HG03060 (cell line): ENCODE measurements at regions not wholly inside any gene's neighbourhood (a gene's known extent, or its start where the extent isn't known, plus 50 kb on each side); places are given as distances from the start of the nearest gene placed in this dataset.
"Not testable (repeated sequence)": the region's sequence is repeated elsewhere in the genome, so short reads cannot be mapped to it uniquely, and the experiment has no call there.

Source experiments
- ATAC-seq: cut with Tn5 transposase; IDR thresholded peaks from one replicate; pipeline ENCODE4 v1.9.1; 2021; ENCODE audit warnings: low read depth, moderate number of reproducible peaks; ENCODE audit not compliant: unreplicated experiment

DNA sequence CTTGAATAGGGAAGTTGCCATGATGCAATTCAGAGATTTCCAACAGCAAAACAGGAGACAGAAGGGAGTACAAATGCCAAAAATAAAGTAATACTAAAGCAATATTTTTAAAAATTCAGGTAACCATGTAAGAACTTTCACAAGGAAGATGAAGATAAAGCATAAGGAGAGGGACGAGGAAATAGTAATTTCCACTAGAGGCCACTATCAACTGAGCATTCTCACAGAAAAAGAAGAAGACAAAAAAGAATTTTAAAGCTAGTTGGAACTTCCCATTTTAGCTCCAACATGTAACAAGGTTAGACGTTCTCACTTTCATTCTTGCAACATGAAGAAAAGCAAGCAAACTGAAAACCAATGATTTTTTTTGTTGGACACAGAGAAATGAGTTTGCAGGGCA lies 779.9 kb upstream of the CDH6 start:
- no peak for ATAC-seq

DNA sequence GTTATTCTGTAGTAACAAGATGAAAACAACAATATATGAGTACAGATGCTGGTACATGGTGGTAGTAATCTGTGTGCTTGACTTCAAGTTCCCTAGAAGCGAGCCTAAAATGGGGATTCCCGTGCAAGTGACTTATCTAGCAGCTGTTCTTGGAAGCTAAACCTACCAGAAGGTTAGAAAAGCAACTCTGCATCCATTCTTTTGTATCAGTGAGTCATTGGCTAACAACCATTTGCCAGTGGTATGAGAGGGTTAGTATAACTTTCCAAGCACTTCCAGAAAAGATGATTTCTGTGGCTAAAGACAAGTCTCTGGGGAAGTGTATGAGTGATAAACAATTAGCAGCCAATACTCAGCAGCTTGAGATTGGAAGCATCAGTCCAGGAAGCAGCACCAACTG lies 787.7 kb upstream of the CDH6 start:
- ATAC-seq: no peak

DNA sequence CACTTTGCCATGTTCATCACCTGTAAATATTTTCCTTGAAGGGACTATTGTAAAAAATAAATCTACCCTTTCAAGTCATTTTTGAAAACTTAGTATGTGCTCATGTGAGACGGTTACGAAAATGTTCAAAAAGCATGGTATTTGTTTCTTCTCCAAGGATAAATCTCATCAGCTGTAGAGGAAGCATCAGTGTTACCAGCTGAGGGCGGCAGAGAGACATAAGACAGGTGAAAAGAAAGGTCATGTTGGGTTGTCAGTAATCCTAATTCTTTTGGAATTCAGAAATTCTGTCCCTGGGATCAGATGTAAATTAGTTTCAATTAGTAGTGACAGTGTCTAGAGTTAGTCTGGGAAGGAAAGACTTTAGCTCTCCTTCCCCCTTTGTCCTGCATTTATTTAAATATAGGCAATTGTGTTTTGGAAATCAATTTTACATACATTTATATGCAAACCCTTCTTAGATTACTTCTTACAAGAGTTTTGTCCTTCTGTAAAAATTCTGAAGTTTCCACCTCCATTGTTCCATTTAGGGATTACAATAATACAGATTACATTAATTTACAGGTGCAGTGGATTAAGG lies 791.9 kb upstream of the CDH6 start:
- ATAC-seq: no peak

DNA sequence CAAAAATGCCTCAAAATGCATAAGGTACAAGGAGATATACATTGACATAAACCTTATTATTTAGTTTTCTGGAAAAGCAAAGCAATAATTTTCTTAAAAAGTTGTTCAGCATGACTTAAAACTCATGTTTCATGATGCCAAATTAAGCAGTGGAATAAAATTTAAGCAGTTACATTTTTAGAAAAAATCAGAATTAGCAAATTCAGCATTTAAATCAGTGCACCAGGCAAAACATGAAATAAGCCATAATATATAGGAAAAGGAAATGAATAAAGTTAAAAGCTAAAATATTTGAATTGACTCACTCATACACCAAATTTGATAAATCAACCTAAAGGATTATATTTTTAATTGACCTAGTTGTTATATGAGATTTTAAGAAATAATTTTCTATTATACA lies 795.1 kb upstream of the CDH6 start:
- no peak for ATAC-seq

DNA sequence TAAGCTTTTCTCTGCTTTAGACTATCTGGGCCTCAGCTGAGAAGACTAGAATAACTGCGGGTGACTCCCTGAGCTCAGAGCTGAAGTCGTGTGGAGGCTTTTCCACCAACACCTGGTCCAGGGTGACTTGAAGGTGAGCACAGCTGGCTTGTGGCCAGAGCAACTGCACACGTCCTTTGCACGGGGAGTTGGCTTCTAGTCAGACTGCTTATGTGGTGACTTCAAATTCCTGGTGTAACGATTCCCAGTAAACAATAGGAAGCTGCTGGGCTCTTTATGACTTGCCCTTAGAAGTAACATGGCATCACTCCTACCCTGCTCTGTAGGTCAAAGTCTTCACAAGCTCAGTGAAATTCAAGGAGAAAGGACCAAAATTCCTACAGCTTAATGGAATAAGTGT lies 800.6 kb upstream of the CDH6 start:
- ATAC-seq: no peak

DNA sequence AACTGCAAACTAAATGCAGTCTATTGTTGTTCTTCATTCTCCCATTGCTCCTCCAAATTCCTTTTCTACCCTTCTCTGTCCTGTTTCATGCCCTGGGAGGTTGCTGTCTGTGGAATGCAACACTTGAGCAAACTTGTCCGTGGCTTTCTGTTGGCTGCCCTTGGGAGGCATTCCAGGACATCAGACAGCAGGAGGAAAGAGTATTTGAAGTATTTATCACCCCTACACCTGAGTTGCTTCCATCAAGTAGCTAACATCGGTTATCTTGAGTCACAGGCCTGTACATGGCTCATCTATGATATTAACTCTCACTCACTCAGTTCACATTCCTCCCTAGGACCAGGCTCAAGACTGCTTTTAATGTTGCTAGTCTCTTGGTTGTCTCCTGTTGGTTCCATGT lies 803.4 kb upstream of the CDH6 start:
- ATAC-seq: no peak

DNA sequence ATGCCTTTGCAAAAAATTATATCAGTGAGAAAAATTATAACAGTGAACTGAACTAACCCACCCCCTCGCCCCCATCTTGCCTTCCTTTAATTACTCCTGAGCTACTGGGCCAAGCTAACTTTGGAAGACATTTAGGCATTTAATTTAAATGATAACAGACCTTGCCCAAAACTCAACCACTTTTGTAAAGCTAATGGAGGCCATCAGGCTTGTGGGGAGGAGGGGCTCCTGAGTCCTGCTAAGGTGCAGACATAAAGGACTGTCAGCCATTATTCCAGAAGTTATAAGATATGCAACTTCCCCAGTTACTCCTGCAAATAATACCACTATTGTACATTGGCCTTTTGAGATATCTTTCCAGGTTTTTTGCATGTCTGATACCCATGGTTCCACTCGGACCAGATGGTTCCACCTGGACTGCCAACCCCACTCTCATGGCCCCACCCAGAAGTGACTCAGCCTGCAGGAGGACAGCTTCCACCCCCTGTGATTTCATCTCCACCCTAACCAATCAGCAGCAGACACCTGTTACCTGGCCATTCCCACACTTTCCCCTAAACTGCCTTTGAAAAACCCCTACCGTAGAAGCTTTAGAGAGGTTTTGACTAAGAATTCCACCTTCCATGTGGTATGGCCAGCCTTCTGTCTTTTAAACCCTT lies 805.4 kb upstream of the CDH6 start:
- no peak for ATAC-seq

DNA sequence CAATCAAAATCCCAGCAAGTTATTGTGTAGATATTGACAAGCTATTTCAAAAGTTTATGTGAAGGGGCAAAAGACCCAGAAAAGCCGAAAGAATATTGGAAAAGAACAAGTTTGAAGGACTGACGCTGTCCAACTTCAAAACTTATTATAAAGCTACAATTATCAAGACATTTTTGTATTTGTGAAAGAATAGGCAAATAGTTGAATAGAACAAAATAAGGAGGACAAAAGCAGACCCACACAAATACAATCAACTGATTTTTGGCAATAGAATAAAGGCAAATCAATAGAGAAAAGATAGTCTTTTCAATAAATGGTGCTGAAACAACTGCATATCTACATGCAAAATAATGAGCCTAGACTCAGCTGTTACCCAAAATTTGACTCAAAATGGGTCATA lies 807.7 kb upstream of the CDH6 start:
- no peak for ATAC-seq

DNA sequence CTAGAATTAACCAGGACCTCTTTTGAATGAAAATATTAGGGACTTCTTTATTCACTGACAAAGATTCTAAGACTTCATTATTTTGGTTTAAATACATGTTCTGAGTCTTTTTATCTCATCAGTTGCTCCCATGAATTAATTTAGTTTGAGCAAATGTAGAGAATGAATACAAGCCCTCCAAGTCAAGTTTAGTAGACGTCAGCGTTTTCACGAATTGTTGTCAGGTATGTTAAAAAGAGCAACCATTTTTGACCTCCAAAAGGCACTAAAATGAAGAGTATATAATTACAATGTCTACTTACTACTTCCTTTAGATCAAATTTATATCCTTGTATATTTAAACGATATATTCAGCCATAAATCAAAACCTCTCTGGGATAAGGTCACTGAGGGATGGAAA lies 809.3 kb upstream of the CDH6 start:
- ATAC-seq: no peak

DNA sequence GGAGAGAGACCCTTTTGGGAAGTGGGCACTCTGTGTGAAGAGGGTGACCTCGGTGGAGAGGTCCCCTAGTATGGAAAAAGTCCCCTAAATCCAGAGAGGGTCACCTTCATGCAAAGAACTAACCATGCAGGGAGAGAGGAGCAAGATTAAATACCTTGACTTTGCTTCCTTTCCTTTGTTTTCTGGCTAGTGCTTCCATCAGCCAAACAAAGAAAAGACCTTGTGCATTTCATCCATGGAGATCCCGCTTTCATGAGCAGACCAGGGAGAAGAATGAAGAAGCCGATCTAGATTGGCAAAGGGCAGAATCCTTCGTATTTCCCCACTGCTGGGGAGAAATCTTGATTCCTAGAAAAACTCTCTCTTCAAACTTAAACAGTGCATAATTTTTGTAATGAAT lies 813.3 kb upstream of the CDH6 start:
- ATAC-seq: no peak

DNA sequence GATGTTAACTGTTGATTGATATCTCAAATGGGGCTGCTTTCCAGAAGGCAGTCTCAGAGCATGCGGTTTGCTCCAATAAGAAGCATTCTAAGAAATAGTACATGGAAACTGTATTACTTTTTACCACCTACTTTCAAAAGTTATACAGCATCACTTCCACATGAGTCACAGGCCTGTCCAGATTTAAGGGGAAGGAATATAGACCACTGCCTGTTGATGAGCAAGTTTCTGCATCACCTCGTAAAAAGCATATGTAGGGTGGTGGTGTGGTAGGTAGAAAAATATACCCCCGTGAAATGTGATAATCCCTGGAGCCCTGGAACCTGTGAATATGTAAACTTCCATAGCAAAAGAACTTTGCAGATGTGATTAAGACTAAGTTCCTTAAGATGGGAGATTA lies 816.6 kb upstream of the CDH6 start:
- ATAC-seq: no peak

DNA sequence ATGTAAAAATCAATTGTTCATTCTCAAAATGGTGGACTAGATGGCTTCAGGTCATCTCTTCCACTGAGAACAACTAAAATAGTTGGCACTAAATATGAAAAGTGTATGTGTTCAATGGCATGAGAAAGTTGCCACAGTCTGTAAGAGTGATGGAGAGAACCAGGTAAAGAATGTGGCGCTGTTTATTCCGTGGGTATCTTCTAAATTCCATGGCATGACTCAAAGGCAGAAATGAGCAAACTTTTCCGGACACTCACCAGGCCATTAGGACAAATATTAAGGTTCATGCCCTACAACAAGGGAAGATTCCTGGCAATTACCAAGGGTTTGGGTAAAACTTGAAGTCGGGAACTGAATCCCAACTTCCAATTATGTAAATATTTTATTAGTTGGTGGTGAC lies 825.4 kb upstream of the CDH6 start:
- ATAC-seq: no peak

DNA sequence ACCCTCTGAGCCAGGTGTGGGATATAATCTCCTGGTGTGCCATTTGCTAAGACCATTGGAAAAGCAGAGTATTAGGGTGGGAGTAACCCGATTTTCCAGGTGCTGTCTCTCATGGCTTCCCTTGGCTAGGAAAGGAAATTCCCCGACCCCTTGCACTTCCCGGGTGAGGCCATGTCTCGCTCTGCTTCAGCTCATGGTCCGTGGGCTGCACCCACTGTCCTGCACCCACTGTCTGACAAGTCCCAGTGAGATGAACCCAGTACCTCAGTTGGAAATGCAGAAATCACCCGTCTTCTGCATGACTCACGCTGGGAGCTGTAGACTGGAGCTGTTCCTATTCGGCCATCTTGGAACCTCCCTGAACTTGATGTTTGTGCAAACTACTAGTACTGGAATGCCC lies 828.5 kb upstream of the CDH6 start:
- not testable (repeated sequence) for ATAC-seq

DNA sequence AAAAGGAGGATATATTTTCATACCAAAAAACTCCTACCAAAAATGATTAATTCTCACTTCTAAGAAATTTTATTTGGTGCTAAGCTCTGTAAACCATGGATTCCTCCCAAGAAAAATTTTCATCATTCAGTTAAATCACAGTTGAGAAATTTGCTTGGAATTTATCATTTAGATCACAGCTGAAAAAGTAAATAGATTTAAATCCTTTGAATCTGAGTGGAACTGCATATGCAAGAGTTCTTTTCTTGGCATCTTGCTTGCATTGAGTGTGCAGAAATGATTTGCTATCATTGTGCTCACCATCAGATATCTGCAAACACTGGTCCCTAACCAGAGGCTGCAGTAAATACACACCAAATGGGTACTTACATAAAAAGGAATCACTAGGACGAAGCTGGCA lies 836.1 kb upstream of the CDH6 start:
- ATAC-seq: no peak

DNA sequence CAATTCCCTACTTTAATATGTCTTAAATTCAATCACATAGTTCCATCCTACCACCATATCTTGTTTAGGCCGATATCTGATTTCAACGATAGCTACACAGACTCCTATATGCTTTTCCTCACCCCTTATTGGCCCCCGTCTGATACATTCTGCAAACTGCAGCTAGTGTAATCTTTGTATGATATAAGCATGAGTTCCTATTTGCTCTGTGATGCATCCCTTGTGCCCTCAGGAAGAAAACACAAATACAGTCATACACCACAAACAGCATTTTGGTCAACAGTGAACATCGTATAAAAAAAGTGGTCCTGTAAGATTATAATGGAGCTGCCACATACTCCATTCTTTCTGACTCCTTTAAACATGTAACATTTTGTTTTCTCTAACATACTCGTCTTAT lies 837.8 kb upstream of the CDH6 start:
- no peak for ATAC-seq

DNA sequence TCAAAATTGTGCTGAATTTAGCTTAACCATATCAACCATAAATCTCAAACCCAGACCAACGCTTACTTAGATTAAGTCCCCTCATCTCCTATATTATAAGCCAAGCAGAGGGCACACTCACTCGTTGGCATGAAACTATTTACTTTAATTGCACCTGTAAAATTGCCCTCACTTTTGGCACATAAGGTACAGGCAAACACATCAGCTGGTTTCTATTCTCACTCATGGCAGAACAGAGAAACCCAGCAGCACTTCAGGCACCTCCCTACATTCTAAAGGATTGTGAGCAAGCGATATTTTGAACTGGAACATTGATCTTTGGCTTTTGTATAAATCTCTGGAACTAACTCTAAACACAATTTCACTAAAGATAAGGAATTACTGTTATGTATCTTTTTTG lies 845.6 kb upstream of the CDH6 start:
- no peak for ATAC-seq

DNA sequence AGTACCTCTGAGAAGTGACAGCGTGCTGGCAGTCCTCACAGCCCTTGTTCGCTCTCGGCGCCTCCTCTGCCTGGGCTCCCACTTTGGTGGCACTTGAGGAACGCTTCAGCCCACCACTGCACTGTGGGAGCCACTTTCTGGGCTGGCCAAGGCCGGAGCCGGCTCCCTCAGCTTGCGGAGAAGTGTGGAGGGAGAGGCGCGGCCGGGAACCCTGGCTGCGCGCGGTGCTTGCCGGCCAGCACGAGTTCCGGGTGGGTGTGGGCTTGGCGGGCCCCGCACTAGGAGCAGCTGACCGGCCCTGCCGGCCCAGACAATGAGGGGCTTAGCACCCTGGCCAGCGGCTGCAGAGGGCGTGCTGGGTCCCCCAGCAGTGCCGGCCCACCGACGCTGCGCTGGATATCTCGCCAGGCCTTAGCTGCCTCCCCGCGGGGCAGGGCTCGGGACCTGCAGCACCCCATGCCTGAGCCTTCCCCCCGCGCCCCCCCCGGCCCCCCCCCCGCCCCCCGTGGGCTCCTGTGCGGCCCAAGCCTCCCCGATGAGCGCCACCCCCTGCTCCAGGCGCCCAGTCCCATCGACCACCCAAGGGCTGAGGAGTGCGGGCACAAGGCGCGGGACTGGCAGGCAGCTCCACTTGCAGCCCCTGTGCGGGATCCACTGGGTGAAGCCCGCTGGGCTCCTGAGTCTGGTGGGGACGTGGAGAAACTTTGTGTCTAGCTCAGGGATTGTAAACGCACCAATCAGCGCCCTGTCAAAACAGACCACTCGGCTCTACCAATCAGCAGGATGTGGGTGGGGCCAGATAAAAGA lies 847.7 kb upstream of the CDH6 start:
- ATAC-seq: not testable (repeated sequence)

DNA sequence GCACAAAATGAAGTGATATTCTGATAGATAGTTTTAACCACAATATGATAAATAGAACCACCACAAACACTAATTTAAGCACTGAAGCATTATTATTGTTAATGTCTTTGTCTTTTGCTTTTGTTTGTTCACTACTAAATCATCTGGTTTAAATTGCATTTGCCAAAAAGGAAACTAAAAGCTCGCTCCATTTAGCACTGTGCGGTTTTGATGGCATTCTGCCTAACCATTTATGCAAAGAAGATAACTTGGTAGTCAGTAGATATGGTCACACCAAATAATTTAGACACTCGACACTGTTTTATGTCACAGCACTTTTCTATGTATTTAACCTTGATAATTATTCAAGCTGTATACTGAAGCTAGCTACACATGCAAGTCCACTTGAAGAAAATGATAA lies 849.8 kb upstream of the CDH6 start:
- ATAC-seq: no peak

DNA sequence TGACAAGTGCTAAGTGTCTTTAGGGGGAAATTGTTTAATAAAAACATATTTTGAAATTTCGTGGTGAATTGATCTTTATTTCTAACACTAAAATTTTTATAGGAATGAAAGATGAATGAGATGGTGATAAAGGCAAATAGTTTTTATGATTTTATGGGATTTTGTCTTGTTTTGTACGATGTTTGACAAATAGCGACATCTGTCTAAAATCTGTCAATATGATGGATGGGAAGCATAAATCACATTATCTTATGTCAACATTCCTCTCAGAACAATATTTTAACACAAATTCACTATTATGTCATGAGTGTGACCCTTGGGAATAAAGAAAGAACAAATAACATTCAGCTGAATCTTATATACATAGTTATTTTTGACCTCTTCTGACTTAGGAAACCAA lies 852.0 kb upstream of the CDH6 start:
- ATAC-seq: no peak

DNA sequence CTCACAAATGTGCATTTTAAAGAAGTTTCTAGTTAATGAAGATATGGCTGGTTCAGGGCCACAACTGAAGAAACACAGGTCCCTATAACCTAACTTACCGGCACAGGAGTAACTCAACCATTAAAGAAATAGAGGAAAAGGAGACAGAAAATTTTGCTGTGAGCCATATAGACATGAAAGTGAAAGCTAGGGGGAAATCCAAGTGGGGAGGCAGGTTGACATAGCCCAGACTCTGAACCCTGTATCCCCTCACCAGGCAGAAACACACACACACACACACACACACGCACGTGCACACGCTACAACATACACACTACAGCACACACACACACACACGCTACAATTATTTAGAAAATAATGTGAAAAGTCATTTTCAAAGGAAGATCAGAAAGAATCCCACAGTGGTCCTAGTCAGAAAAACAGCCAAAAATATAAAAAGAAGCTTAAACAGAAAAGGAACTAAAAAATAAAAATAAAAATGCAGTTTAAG lies 856.4 kb upstream of the CDH6 start:
- ATAC-seq: no peak

DNA sequence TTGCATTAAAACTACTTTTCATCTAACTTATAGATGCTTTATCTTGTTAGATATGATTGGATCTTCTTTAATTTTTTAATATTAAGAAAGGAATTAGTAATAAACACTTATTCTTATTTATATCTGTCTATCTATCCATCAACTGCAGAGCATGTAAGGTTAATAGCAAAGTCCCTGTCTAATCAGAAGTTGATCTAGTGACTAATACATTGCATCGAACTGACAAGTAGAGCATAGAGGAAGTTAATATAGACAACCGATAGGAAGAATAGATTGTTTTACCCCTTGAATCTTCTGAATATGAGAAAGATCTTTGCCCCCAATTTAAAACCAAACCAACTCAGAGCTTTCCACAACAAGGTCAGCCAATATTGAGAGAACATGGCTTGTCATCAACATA lies 862.0 kb upstream of the CDH6 start:
- ATAC-seq: no peak

DNA sequence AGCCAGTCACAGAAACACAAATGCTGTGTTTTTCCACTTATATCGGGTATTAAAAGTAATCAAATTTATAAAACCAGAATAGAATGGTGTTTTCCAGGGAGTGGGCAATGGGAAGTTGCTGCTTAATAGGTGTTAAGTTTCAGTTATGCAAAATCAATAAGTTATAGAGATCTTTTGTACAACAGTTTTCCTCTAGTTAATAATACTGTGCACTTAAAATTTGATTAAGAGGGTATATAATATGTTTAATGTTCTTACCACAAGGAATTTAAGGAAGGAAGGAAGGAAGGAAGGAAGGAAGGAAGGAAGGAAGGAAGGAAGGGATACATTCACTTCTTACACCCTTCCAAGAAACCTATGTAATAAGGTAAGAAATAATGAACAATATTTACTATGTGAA lies 867.7 kb upstream of the CDH6 start:
- no peak for ATAC-seq
